ENCODE measurements at regions not wholly inside any gene's neighbourhood (a gene's known extent, or its start where the extent isn't known, plus 50 kb on each side); places are given as distances from the start of the nearest gene placed in this dataset.

DNA sequence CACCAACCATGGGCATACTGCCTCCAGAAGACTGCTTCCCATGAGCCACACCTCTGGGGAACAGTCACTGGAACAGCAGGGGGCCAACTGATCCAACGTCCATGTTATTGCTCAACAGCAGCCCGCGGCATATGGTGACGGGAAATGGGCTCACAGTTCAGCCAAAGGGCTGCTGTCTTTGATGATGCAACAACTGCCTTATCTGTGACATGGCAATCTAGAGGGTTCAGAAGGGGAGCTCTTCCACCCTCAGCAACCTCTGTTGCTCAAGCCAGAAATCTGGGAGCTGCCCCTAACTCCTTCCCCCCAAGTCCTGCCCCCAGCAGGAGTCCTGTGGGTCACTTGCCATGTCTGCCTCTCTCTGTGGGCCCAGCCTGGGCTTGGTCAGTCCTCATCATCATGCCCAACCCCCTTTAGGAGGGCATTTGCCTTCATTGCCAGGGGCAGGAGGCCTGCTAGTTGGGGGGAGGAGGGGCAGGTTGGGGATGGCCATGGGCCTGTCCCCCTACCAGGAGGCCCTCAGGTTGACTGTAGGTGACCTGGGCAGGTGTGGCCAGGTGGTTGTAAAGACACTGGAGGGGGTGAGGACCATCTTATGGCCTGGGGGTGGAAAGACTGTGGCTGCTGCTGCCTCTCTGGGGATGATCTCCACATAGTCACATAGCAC lies 212.9 kb downstream of the CYP26B1 start (continued):
- TF ChIP-seq ZNF331 (CRISPR knock-in tag; IDR thresholded peaks at IDR 0.05; ENCODE audit: low read depth) (no peak), ZNF462 (CRISPR knock-in tag; IDR thresholded peaks at IDR 0.05) (no peak)

- no peak overlapping the region for H3K4me3 Mint-ChIP-seq
- Histone ChIP-seq H3K27me3 (ENCODE audit: insufficient read depth) (no peaks in the 10 kb centered on the region), H4K20me1 (replicated peaks; ENCODE audit: insufficient read depth) (no peaks in the 10 kb centered on the region), H3K27ac (ENCODE audit: low read depth) (no peak overlapping the region), H3K9me2 (ENCODE audit: insufficient read depth) (no peaks in the 10 kb centered on the region; the same call in 1 of the 2 replicates), H3F3A (replicated peaks; ENCODE audit: low read depth) (no peaks in the 10 kb centered on the region), H3K4me1 (ENCODE audit: insufficient read depth) (no peaks in the 10 kb centered on the region), H2AFZ (no peak overlapping the region), H3K79me2 (replicated peaks; ENCODE audit: insufficient read depth) (no peaks in the 10 kb centered on the region), H3K4me2 (no peak overlapping the region), H3K4me3 (no peak overlapping the region), H3K36me3 (ENCODE audit: insufficient read depth) (no peaks in the 10 kb centered on the region)
- no peak for ATAC-seq
- no peaks in the 10 kb centered on the region for H3K4me1 Mint-ChIP-seq
- no peaks in the 10 kb centered on the region for H3K36me3 Mint-ChIP-seq (ENCODE audit: low read depth)
- DNase-seq (ENCODE audit: low spot score) = no peak
- no peaks in the 10 kb centered on the region for H3K27me3 Mint-ChIP-seq (ENCODE audit: insufficient read depth, low read depth, poor library complexity)
- no peak overlapping the region for H3K27ac Mint-ChIP-seq
- TF ChIP-seq ZNF114 (CRISPR knock-in tag; IDR thresholded peaks at IDR 0.05) (no peak), EZH2 (IDR thresholded peaks at IDR 0.05; ENCODE audit: low read depth, unreplicated experiment) (no peak), ZNF462 (CRISPR knock-in tag; IDR thresholded peaks at IDR 0.05) (no peak), ZNF331 (CRISPR knock-in tag; IDR thresholded peaks at IDR 0.05; ENCODE audit: low read depth) (no peak), POLR2AphosphoS5 (IDR thresholded peaks at IDR 0.05; ENCODE audit: low read depth) (no peak), STAT1 (IDR thresholded peaks at IDR 0.05; ENCODE audit: unreplicated experiment) (no peak), NANOG (IDR thresholded peaks at IDR 0.05; ENCODE audit: borderline replicate concordance) (no peak), JUNB (IDR thresholded peaks at IDR 0.05; ENCODE audit: unreplicated experiment) (no peak)
- no peaks in the 10 kb centered on the region for H3K9me3 Mint-ChIP-seq
These were observed 213.4 kb downstream of the CYP26B1 start for GRCh38 chr2:71934320-71934593.
